ENCODE measurements at regions not wholly inside any gene's neighbourhood (a gene's known extent, or its start where the extent isn't known, plus 50 kb on each side); places are given as distances from the start of the nearest gene placed in this dataset.
"Not testable (repeated sequence)": the region's sequence is repeated elsewhere in the genome, so short reads cannot be mapped to it uniquely, and the experiment has no call there.

GRCh38 chr4:140238351-140239056 is 84.5 kb upstream of the MAML3 start:
- Mint-ChIP-seq H3K4me3 (no peak overlapping the region), H3K36me3 (ENCODE audit: low read depth) (no peaks in the 10 kb centered on the region), H3K4me1 (peaks cover 39% of the 10 kb centered on the region), H3K9me3 (no peaks in the 10 kb centered on the region), H3K27ac (no peak overlapping the region), H3K27me3 (peaks cover 11% of the 10 kb centered on the region)
- CTCF ChIA-PET: interaction anchor here (1.2 kb wide), 1 partner anchor 225 kb away, joined by 3 read pairs; no protein-coding TSS in a partner anchor
- POLR2A ChIA-PET: interaction anchor here (0.9 to 1.3 kb wide), 2 partner anchors 9 to 88 kb away, joined by 3 read pairs; no protein-coding TSS in a partner anchor
- no peak for DNase-seq

- CTCF ChIA-PET: no interaction called here
- Mint-ChIP-seq H3K4me3 (no peak overlapping the region), H3K27ac (no peak overlapping the region), H3K9me3 (no peaks in the 10 kb centered on the region), H3K27me3 (peaks cover 11% of the 10 kb centered on the region), H3K4me1 (peaks cover 32% of the 10 kb centered on the region), H3K36me3 (ENCODE audit: low read depth) (no peaks in the 10 kb centered on the region)
- no peak for DNase-seq
- POLR2A ChIA-PET: interaction anchor here (0.9 kb wide), 1 partner anchor 10 kb away, joined by 3 read pairs; no protein-coding TSS in a partner anchor
Measured at GRCh38 chr4:140237616-140238350, 83.8 kb upstream of the MAML3 start.

GRCh38 chr4:140236654-140237169 is 82.7 kb upstream of the MAML3 start:
- no peak overlapping the region for H3K27ac Mint-ChIP-seq
- H3K4me1 Mint-ChIP-seq: peaks cover 23% of the 10 kb centered on the region
- CTCF ChIA-PET: interaction anchor here (0.7 to 0.9 kb wide), 2 partner anchors 17 to 76 kb away, joined by 3 read pairs; no protein-coding TSS in a partner anchor
- H3K27me3 Mint-ChIP-seq: peaks cover 13% of the 10 kb centered on the region
- no peaks in the 10 kb centered on the region for H3K9me3 Mint-ChIP-seq
- H3K36me3 Mint-ChIP-seq (ENCODE audit: low read depth): no peaks in the 10 kb centered on the region
- no peak for DNase-seq
- no peak overlapping the region for H3K4me3 Mint-ChIP-seq
- POLR2A ChIA-PET: interaction anchor here (1.5 kb wide), 1 partner anchor 16 kb away, joined by 4 read pairs; no protein-coding TSS in a partner anchor

GRCh38 chr4:140234697-140235060 is 80.7 kb upstream of the MAML3 start:
- ChIA-PET CTCF (interaction anchor here (0.7 to 2.4 kb wide), 3 partner anchors 9 to 85 kb away, joined by 3 to 12 read pairs (median 3); no protein-coding TSS in a partner anchor), POLR2A (interaction anchor here (1.4 kb wide), 1 partner anchor 9 kb away, joined by 5 read pairs; no protein-coding TSS in a partner anchor)
- DNase-seq: no peak
- H3K27ac Mint-ChIP-seq: peak overlapping the region; percentile 84
- H3K36me3 Mint-ChIP-seq (ENCODE audit: low read depth): no peaks in the 10 kb centered on the region
- no peaks in the 10 kb centered on the region for H3K9me3 Mint-ChIP-seq
- peaks cover 23% of the 10 kb centered on the region for H3K4me1 Mint-ChIP-seq
- H3K27me3 Mint-ChIP-seq: peaks cover 11% of the 10 kb centered on the region
- no peak overlapping the region for H3K4me3 Mint-ChIP-seq

GRCh38 chr4:140233791-140234696 is 80.1 kb upstream of the MAML3 start:
- Mint-ChIP-seq H3K4me3 (peak overlapping the region; percentile 12), H3K27me3 (peaks cover 11% of the 10 kb centered on the region), H3K9me3 (no peaks in the 10 kb centered on the region), H3K36me3 (ENCODE audit: low read depth) (no peaks in the 10 kb centered on the region), H3K27ac (peak overlapping the region; percentile 84), H3K4me1 (peaks cover 23% of the 10 kb centered on the region)
- ChIA-PET POLR2A (interaction anchor here (0.9 to 1.4 kb wide), 2 partner anchors 10 to 73 kb away, joined by 3 to 5 read pairs; no protein-coding TSS in a partner anchor), CTCF (interaction anchor here (0.7 to 2.4 kb wide), 4 partner anchors 9 to 84 kb away, joined by 3 to 12 read pairs (median 3); no protein-coding TSS in a partner anchor)
- DNase-seq: peak; percentile 19

GRCh38 chr4:140229881-140230280 is 75.9 kb upstream of the MAML3 start:
- ChIA-PET CTCF (no interaction called here), POLR2A (no interaction called here)
- H3K36me3 Mint-ChIP-seq (ENCODE audit: low read depth): no peaks in the 10 kb centered on the region
- no peak overlapping the region for H3K4me3 Mint-ChIP-seq
- no peak for DNase-seq
- peaks cover 12% of the 10 kb centered on the region for H3K27me3 Mint-ChIP-seq
- no peaks in the 10 kb centered on the region for H3K9me3 Mint-ChIP-seq
- peaks cover 14% of the 10 kb centered on the region for H3K4me1 Mint-ChIP-seq
- H3K27ac Mint-ChIP-seq: no peak overlapping the region

GRCh38 chr4:140227286-140227685 is 73.3 kb upstream of the MAML3 start:
- no peaks in the 10 kb centered on the region for H3K36me3 Mint-ChIP-seq (ENCODE audit: low read depth)
- H3K4me3 Mint-ChIP-seq: no peak overlapping the region
- no peaks in the 10 kb centered on the region for H3K4me1 Mint-ChIP-seq
- CTCF ChIA-PET: no interaction called here
- POLR2A ChIA-PET: no interaction called here
- peaks cover 14% of the 10 kb centered on the region for H3K27me3 Mint-ChIP-seq
- no peaks in the 10 kb centered on the region for H3K9me3 Mint-ChIP-seq
- no peak overlapping the region for H3K27ac Mint-ChIP-seq
- no peak for DNase-seq

- H3K27ac Mint-ChIP-seq: no peak overlapping the region
- no peaks in the 10 kb centered on the region for H3K36me3 Mint-ChIP-seq (ENCODE audit: low read depth)
- no peak overlapping the region for H3K4me3 Mint-ChIP-seq
- peaks cover 16% of the 10 kb centered on the region for H3K27me3 Mint-ChIP-seq
- H3K9me3 Mint-ChIP-seq: no peaks in the 10 kb centered on the region
- H3K4me1 Mint-ChIP-seq: no peaks in the 10 kb centered on the region
- ChIA-PET POLR2A (no interaction called here), CTCF (interaction anchor here (1.6 kb wide), 1 partner anchor 30 kb away, joined by 3 read pairs; no protein-coding TSS in a partner anchor)
- no peak for DNase-seq
Measured at GRCh38 chr4:140223056-140223810, 69.2 kb upstream of the MAML3 start.

GRCh38 chr4:140222171-140222570 is 68.2 kb upstream of the MAML3 start:
- DNase-seq: no peak
- Mint-ChIP-seq H3K4me3 (no peak overlapping the region), H3K27me3 (peaks cover 14% of the 10 kb centered on the region), H3K27ac (no peak overlapping the region), H3K9me3 (no peaks in the 10 kb centered on the region), H3K36me3 (ENCODE audit: low read depth) (no peaks in the 10 kb centered on the region), H3K4me1 (no peaks in the 10 kb centered on the region)
- CTCF ChIA-PET: interaction anchor here (1.6 kb wide), 1 partner anchor 31 kb away, joined by 3 read pairs; no protein-coding TSS in a partner anchor
- POLR2A ChIA-PET: interaction anchor here (0.6 kb wide), 1 partner anchor 61 kb away, joined by 3 read pairs; no protein-coding TSS in a partner anchor

- Mint-ChIP-seq H3K27me3 (peaks cover 15% of the 10 kb centered on the region), H3K36me3 (ENCODE audit: low read depth) (no peaks in the 10 kb centered on the region), H3K4me1 (no peaks in the 10 kb centered on the region), H3K27ac (no peak overlapping the region), H3K9me3 (no peaks in the 10 kb centered on the region), H3K4me3 (no peak overlapping the region)
- ChIA-PET CTCF (no interaction called here), POLR2A (no interaction called here)
- DNase-seq: no peak
Measured at GRCh38 chr4:140220058-140220457, 66.1 kb upstream of the MAML3 start.

- Mint-ChIP-seq H3K9me3 (no peaks in the 10 kb centered on the region), H3K4me1 (no peaks in the 10 kb centered on the region), H3K36me3 (ENCODE audit: low read depth) (no peaks in the 10 kb centered on the region), H3K27me3 (peaks cover 20% of the 10 kb centered on the region), H3K4me3 (no peak overlapping the region), H3K27ac (no peak overlapping the region)
- no peak for DNase-seq
- POLR2A ChIA-PET: no interaction called here
- CTCF ChIA-PET: no interaction called here
Measured at GRCh38 chr4:140219567-140219966, 65.6 kb upstream of the MAML3 start.

GRCh38 chr4:140219070-140219469 is 65.1 kb upstream of the MAML3 start:
- H3K36me3 Mint-ChIP-seq (ENCODE audit: low read depth); CTCF ChIA-PET; H3K9me3 Mint-ChIP-seq; H3K4me3 Mint-ChIP-seq; H3K27ac Mint-ChIP-seq; H3K4me1 Mint-ChIP-seq; DNase-seq; POLR2A ChIA-PET: not testable (repeated sequence)
- H3K27me3 Mint-ChIP-seq: peaks cover 19% of the 10 kb centered on the region
